ENCODE measurements at regions not wholly inside any gene's neighbourhood (a gene's known extent, or its start where the extent isn't known, plus 50 kb on each side); places are given as distances from the start of the nearest gene placed in this dataset.

DNA sequence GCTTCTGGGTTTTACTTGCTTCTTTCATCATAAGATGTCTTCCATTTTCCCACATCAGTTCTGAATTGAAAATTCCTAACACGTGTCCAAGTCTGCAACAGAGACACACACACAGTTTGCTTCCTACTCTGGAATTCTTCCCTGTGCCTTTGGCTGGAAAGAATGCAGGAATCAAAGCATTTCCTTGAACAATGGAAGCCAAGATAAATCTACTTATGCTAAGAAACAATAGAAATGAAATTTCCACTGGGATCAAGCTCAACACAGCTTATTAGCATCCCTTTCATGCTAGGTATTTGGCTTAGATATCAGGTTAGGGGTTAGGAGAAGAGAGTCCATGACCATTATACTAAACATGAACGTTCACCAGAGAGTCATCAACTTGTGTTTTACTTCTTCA lies 101.1 kb upstream of the SCAF8 start:
- no peak for TF ChIP-seq EZH2 (IDR thresholded peaks at IDR 0.05; ENCODE audit: borderline replicate concordance, low read depth, low read length, severe bottlenecking)
- TF ChIP-seq, protein P1, sequence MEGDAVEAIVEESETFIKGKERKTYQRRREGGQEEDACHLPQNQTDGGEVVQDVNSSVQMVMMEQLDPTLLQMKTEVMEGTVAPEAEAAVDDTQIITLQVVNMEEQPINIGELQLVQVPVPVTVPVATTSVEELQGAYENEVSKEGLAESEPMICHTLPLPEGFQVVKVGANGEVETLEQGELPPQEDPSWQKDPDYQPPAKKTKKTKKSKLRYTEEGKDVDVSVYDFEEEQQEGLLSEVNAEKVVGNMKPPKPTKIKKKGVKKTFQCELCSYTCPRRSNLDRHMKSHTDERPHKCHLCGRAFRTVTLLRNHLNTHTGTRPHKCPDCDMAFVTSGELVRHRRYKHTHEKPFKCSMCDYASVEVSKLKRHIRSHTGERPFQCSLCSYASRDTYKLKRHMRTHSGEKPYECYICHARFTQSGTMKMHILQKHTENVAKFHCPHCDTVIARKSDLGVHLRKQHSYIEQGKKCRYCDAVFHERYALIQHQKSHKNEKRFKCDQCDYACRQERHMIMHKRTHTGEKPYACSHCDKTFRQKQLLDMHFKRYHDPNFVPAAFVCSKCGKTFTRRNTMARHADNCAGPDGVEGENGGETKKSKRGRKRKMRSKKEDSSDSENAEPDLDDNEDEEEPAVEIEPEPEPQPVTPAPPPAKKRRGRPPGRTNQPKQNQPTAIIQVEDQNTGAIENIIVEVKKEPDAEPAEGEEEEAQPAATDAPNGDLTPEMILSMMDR (IDR thresholded peaks at IDR 0.05; ENCODE audit: extremely low read depth in 1 of 2, insufficient read depth in 1 of 2, low read depth in 1 of 2, low read length in 2 of 2) = no peak
- no peak for TF ChIP-seq GATA2 (IDR thresholded peaks at IDR 0.05; ENCODE audit: insufficient read depth, insufficient read length, low read depth, low read length)

All from endothelial cell of umbilical vein (primary cell).